Cardiac fibroblast (primary cell): ENCODE measurements at regions not wholly inside any gene's neighbourhood (a gene's known extent, or its start where the extent isn't known, plus 50 kb on each side); places are given as distances from the start of the nearest gene placed in this dataset.
A peak's percentile ranks its signal among the peaks of the same experiment; 100 is the strongest.

Experiments
- DNase-seq, 2 donors: peaks; one replicate each; pipeline versions ENCODE4 v3.0.0 to v3.0.0-alpha.2; 2010; ENCODE audit warnings: low read depth in 2 of 2
- H3K4me3 ChIP-seq, 2 donors: replicated peaks in 1 of 2; 1 replicate in 1 of 2; 2 replicates in 1 of 2; pipeline ENCODE4 v1.5.1; 2011; ENCODE audit warnings: low read depth in 2 of 2, low read length in 2 of 2, mild to moderate bottlenecking in 2 of 2, moderate library complexity in 1 of 2
- TF ChIP-seq, protein P1 (sequence below): IDR thresholded peaks from one replicate; pipeline ENCODE4 v1.5.1; 2011; ENCODE audit warnings: low read depth, mild to moderate bottlenecking, low read length, inconsistent platforms

DNA sequence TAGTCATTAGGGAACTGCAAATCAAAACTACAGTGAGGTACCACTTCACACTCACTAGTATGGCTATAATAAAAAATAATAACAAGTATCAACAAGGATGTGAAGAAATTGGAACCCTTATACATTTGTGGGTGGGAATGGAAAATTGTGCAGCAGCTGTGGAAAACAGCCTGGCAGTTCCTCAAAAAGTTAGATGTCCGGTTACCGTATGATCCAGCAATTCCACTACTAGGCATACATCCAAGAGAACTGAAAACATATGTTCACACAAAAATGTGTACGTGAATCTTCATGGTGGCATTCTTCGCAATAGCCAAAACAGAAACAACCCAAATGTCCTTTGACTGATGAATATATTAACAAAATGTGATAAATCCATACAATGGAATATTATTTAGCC is 187.9 kb upstream of the LYSMD4 start:
- no peak overlapping the region for H3K4me3 ChIP-seq
- TF ChIP-seq, protein P1, sequence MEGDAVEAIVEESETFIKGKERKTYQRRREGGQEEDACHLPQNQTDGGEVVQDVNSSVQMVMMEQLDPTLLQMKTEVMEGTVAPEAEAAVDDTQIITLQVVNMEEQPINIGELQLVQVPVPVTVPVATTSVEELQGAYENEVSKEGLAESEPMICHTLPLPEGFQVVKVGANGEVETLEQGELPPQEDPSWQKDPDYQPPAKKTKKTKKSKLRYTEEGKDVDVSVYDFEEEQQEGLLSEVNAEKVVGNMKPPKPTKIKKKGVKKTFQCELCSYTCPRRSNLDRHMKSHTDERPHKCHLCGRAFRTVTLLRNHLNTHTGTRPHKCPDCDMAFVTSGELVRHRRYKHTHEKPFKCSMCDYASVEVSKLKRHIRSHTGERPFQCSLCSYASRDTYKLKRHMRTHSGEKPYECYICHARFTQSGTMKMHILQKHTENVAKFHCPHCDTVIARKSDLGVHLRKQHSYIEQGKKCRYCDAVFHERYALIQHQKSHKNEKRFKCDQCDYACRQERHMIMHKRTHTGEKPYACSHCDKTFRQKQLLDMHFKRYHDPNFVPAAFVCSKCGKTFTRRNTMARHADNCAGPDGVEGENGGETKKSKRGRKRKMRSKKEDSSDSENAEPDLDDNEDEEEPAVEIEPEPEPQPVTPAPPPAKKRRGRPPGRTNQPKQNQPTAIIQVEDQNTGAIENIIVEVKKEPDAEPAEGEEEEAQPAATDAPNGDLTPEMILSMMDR, result no peak
- DNase-seq, result peak in 1 of 2 donors; percentile 38

DNA sequence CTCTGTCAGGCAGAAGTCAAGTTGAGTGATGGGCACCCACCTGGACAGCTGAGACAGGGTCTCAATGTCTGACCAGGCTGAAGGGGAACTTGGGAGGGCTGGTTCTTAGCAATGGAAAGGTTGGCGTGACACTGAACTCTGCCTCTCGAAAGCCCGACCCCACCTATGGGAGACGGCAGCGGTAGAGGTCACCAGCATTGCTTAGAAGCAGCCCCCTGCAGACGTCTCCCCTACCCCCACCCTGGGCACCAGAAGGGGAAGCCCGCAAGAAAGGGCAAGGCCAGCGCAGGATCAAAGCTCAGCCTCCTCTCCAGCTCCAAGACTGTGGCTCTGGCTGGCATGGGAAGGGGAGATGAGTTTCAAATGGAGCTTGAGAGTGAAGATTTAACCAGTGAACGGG is 184.8 kb upstream of the LYSMD4 start:
- H3K4me3 ChIP-seq, result no peak overlapping the region
- TF ChIP-seq, protein P1, result no peak
- DNase-seq, result no peak

DNA sequence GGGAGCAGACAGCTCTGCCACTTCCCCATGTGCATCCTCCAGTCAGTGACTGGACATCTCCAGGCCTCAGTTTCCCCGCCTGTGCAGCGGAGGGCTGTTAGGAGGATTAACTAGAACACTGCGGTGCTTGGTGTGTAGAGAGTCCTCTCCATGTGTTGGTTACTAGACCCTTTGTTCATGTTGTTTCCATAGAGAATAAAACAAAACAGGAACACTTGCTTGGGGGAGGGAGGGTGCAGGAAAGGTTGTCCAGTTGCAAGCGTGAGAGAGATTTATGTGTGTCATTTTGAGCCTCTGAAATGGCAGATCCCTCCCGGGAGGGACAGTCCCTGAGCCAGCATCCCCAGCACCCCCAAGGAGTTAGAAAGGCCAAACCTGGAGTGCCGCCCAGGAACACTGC is 184.0 kb upstream of the LYSMD4 start:
- TF ChIP-seq, protein P1, result no peak
- H3K4me3 ChIP-seq, result no peak overlapping the region
- DNase-seq, result no peak

DNA sequence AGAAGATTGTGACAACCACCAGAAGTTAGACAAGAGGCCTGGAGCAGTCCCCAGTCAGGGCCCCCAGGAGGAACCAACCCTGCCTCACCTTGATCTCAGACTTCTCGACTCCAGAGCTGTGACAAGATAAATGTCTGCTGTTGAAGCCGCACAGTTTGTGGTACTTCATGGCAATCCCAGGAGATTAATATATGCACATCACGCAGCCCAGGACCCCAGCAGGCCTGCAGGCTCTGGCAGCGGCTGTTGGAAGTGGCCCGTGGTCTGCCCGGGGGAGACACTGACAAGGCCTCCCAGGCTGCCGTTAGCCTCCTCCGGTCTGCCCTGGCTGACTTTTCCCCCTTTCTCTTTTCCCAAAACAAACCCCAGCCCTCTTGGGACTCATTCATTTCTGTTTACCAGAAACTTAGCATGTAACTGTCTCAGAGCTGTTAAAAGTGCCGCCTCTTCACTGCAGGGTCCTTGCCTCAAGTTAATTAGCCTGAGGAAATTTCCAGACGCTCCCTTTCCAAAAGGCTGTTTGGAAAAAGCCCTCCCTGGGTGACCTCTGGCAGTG is 183.5 kb upstream of the LYSMD4 start:
- TF ChIP-seq, protein P1, result no peak
- H3K4me3 ChIP-seq, result no peak overlapping the region
- DNase-seq, result no peak

DNA sequence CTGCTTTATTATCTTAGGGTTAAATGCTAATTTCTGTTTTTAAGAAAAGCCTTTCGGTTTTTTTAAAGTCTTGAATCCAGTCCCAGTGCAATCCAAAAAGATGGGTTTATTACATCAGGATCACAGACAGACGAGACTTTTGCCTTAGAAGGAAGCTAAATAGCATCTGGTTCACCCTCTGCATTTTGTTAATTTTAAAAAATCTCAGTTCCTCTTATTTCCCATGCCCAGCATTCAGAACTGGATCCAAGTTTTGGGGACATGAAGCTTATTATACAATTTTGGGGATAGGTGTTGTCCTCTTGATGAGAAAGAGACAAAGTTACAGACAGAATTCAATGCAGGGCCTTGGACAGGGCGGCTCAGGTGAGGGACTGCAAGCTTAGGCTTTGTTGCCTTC is 181.5 kb upstream of the LYSMD4 start:
- TF ChIP-seq, protein P1, result no peak
- DNase-seq, result no peak
- H3K4me3 ChIP-seq, result no peak overlapping the region

DNA sequence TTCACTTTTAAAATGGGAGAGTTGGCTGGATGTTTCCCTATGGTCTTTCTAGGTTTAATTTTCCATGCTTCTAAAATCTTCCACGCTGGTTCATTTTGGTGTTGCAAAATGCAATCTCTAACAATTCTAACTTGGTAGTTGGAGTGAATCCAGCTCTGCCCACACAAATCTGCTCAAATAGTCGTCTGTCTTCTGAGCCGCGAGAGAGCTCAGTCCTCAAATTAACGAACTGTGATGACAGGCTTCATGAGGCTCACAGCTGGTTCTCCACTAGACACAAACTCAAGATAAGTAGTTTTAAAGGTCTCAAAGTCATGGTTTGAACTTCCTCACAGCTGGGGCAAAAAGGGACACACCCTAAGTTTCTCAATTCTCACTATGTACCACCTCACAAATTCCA is 178.6 kb upstream of the LYSMD4 start:
- DNase-seq, result peak in 1 of 2 donors; percentile 72
- TF ChIP-seq, protein P1, result no peak
- no peak overlapping the region for H3K4me3 ChIP-seq

DNA sequence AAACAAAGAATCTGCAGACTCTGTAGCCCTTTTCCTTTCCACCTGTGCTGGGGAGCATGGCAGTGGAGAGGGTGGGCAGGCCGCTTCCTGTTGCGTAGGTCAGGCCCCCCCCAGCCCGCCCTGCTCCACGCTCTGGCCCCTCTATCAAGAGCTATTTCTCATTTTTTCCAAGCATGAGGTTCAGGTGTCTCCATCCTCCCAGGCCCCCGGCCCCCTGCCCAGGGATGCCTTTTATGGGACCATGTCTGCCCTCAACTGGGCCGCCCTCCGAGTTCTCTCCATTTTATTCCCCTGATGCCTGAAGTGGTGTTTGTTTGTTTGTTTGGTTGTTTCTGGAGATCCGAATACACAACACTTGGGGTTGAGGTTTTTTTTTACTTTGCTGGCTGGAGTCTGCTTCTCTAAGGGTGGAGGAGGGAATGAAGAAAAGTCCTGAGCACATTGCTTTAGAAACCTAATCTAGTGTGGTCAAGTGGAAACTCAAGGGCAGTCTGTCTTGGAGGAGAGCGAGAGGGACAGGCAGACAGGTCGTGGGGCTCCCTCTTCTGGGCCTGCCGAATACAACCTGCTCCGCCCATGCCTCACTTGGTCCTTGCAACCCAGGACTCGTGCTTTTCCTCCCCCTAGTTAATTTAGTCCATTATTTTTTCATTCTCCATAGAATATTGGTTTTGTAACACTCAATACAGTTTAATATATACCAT is 176.5 kb upstream of the LYSMD4 start:
- TF ChIP-seq, protein P1, result peak; percentile 2
- peak in 1 of 2 donors; percentile 11 for DNase-seq

More for the DNA sequence above, 176.5 kb upstream of the LYSMD4 start:
- no peak overlapping the region for H3K4me3 ChIP-seq
